ENCODE measurements at regions not wholly inside any gene's neighbourhood (a gene's known extent, or its start where the extent isn't known, plus 50 kb on each side); places are given as distances from the start of the nearest gene placed in this dataset.
A peak's percentile ranks its signal among the peaks of the same experiment; 100 is the strongest.
"Not testable (repeated sequence)": the region's sequence is repeated elsewhere in the genome, so short reads cannot be mapped to it uniquely, and the experiment has no call there.

GRCh38 chr17:45554479-45554878 lies 64.0 kb upstream of the PLEKHM1 start:
- DNase-seq: not testable (repeated sequence)

GRCh38 chr17:45558821-45559220 lies 68.3 kb upstream of the PLEKHM1 start:
- DNase-seq: not testable (repeated sequence)

DNA sequence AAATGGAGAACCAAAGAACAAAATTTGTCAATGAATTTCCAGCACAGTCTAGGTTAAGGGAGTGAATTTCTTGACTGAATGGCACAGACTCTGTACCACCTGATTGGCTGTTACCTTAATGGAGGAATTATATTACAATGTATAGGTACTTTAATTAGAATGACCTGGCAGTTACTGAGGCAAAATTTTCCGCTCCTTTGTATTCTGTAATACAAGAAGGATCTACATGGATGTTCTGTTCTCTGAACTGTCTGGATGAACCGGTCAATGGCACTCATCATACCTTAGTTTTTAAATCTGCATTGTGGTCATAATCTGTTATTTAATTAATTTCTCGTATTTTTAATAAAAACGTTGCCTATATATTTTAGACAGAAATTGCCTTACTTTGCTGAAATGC lies 72.3 kb upstream of the PLEKHM1 start:
- not testable (repeated sequence) for DNase-seq

DNA sequence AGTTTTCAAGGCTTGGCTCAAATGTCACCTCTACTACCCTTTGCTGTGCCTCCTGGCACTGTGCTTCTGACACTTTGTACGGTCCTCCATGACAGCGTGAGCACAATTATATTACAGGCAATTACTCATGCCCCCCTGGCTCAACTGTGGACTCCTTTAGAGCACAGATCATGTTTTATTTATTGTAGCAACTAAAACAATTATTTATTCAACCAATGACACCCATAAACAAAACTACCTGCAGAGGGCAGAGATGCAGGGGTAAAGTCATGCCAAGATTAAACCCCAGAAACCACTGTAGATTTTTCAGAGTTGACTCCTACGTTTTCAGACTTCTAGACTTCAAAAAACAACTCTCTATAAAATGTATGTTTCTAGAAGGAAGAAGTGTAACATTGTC lies 72.8 kb upstream of the PLEKHM1 start:
- not testable (repeated sequence) for DNase-seq

- not testable (repeated sequence) for DNase-seq
Observed at GRCh38 chr17:45568275-45568674, 77.8 kb upstream of the PLEKHM1 start.

DNA sequence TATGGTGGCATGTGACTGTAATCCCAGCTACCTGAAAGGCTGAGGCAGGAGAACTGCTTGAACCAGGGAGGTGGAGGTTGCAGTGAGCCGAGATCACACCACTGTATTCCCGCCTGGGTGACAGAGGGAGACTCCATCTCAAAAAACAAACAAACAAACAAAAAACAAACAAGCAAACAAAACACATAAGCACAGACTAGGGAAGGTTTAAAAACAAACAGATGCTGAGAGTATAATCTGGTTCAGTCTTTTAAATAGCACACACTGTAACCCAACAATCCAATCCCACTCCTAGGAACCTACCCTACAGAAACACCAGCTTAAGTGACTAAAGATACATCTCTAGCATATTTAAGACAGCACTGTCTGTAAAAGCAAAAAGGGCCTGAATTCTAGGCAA lies 82.8 kb upstream of the PLEKHM1 start:
- not testable (repeated sequence) for DNase-seq

- DNase-seq: no peak
Observed at GRCh38 chr17:45573924-45574770, 83.6 kb upstream of the PLEKHM1 start.

- no peak for DNase-seq
Observed at GRCh38 chr17:45575126-45575885, 84.8 kb upstream of the PLEKHM1 start.

DNA sequence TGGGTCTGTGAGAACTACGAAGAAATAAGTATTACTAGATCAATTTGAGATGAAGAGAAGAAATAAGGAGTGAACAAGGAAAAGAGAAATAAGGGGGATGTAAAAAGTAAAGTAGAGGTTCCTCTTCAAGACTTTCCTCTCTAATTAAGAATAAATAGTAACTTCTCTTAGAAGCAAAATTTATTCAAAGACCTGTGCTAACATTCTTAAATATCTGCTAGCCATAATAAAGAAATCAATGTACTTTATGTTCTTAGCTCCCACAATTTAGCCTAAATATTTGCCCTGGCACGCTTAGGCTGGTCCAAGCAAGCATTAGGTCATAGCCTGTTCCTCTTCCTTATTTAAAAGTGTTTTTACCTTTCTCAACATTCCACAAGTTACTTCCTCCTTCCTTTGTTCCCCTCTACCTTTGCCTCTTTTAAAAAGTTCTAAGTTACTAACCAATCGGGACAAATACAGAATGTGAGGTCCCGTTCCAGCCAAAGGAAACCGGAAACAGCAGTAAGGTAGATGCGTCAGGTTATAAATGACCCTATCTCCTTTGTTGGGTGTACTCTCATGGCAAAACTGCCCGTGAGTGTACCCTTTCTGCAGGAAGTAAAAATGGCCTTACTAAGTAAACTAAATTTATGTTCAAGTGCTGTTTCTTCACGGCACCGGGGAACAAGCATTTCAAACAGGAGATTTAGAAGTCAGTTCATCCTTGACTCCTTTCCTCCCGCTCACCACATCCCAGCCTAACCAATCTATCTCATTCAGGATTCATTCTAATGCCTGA lies 86.2 kb upstream of the PLEKHM1 start:
- DNase-seq: not testable (repeated sequence)

DNA sequence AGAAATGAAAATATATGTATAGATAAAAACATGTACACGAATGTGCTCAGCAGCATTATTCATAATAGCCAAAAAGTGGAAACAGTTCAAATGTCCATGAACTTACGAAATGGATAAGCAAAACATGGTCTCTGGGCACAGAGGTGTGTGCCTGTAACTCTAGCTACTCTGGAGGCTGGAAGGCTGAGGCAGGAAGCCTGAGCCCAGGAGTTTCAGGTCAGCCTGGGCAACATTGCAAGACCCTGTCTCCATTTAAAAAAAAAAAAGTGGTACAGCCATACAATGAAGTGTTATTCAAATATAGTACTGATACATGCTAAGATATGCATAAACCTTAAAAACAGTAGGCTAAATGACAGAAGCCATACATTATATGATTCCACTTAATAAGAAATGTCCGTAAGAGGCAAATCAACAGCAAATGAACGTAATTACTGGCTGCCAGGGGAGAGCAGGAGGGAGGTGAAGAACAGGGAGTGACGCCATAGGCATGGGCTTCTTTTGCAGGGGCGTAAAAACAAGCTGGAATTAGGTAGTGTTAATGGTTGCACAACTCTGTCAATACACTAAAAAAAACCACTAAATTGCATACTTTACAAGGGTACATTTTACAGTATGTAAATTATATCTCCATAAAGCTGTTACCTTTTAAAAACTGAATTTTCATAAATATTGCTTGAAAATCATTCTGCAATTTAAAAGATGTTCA lies 87.2 kb upstream of the PLEKHM1 start:
- no peak for DNase-seq

- DNase-seq: no peak
Observed at GRCh38 chr17:45578516-45579455, 88.3 kb upstream of the PLEKHM1 start.

DNA sequence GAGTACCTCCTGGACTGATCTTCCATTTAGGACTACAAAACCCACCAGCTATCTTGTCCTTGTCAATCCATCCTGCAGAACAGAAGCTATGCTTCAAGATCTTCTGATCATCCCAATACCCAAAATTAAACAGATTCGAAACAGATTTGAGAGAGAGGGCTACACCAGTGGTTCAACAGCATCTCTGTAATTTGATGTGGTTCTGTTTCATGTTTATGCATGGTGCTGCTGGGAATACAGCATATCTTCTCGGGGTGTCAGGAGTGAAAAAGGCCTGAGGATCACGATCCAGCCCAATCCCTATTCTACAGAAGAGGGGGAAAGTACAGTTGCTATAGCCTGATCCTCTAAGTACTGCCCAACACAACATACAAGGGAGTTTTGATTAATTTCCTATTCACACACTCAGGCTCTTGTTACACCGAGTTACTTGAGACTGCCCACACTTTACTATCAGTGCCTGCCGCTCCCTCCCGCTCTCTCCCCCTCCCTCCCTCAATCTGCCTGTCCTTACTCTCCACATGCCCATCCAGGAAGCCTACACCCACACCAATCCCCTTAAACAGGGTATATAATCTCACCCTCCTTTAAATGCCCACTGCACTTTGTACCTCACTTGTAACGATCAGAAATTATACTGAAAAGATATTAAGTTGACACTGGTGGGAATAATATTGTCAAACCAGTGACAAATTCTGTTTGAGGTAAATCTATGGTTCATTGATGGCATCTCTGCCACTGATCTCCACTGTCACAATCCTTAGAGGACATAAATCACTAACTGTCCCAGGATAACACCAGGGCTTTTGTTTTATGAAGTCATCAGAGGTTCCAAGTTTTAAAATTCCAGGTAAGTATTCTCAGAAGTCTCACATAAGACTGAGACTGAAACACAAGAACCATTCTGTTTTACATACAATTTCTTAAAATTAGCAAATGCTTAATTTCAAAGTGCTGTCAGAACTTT lies 89.3 kb upstream of the PLEKHM1 start:
- no peak for DNase-seq

DNA sequence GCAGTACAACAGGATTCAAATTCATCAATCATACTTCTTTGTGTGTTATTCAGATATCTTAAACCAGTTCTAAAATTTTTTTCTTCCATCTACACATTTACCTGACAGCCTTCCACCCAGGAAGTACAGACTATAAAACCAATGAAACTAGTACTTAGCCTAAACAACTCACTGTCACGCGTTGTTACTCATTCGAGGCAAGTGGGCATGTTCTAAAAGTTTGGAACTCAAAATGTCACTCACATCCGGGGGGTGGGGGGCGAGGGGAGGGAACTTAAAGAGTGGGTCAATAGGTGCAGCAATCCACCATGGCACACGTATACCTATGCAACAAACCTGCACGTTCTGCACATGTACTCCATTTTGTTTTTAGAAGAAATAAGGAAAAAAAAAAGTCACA lies 90.4 kb upstream of the PLEKHM1 start:
- no peak for DNase-seq

- DNase-seq: no peak
Observed at GRCh38 chr17:45581860-45582259, 91.3 kb upstream of the PLEKHM1 start.

GRCh38 chr17:45584092-45585036 lies 93.8 kb upstream of the PLEKHM1 start:
- peak; percentile 87 for DNase-seq

- DNase-seq: peak; percentile 88
Observed at GRCh38 chr17:45585037-45585733, 94.7 kb upstream of the PLEKHM1 start.

DNA sequence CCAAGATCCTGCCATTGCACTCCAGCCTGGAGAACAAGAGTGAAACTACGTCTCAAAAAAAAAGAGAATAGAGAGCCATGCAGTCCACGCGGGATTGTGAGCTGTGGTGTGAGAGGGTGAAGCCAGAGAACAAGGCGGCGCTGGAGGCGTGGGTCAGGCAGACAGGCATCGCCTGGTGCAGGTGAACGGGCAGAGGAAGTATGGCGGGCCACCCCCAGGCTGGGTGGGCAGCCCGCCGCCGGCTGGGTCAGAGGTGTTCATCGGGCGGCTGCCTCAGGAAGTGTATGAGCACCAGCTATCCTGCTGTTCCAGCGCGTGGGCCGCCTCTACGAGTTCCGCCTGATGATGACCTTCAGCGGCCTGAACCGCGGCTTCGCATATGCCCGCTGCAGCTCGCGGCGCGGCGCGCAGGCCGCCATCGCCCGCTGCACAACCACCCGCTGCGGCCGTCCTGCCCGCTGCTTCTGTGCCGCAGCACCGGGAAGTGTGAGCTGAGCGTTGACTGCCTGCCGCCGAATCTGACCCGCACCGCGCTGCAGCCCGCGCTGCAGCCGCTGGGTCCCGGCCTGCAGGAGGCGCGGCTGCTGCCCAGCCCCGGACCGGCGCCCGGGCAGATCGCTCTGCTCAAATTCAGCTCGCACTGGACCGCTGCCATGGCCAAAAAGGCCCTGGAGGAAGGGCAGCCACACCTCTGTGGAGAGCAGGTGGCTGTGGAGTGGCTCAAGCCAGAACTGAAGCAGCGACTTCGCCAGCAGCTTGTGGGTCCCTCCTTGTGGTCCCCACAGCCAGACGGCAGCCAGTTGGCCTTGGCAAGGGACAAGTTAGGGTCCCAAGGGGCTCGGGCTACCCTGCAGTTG lies 95.5 kb upstream of the PLEKHM1 start:
- peak; percentile 77 for DNase-seq

GRCh38 chr17:45586651-45586934 lies 96.1 kb upstream of the PLEKHM1 start:
- DNase-seq: not testable (repeated sequence)
